Hepatic stellate cell (primary cell): ENCODE measurements at regions not wholly inside any gene's neighbourhood (a gene's known extent, or its start where the extent isn't known, plus 50 kb on each side); places are given as distances from the start of the nearest gene placed in this dataset.

Experiments used
- DNase-seq: peaks from one replicate; pipeline ENCODE4 v3.0.0; 2011; ENCODE audit warnings: low spot score

GRCh38 chrX:42151808-42152207 is 228.5 kb upstream of the CASK start:
- no peak for DNase-seq

GRCh38 chrX:42149765-42150164 is 226.4 kb upstream of the CASK start:
- DNase-seq = no peak

GRCh38 chrX:42149281-42149680 is 225.9 kb upstream of the CASK start:
- DNase-seq = no peak

GRCh38 chrX:42143866-42144592 is 220.7 kb upstream of the CASK start:
- DNase-seq = no peak

GRCh38 chrX:42140320-42140719 is 217.0 kb upstream of the CASK start:
- no peak for DNase-seq

GRCh38 chrX:42135583-42136228 is 212.4 kb upstream of the CASK start:
- DNase-seq = no peak

- no peak for DNase-seq
These were observed 208.5 kb upstream of the CASK start for GRCh38 chrX:42131856-42132255.

- DNase-seq = no peak
These were observed 205.9 kb upstream of the CASK start for GRCh38 chrX:42129022-42129940.

GRCh38 chrX:42128587-42128986 is 205.2 kb upstream of the CASK start:
- DNase-seq = no peak

- no peak for DNase-seq
These were observed 204.7 kb upstream of the CASK start for GRCh38 chrX:42128020-42128419.

GRCh38 chrX:42127563-42127962 is 204.2 kb upstream of the CASK start:
- no peak for DNase-seq

- DNase-seq = no peak
These were observed 200.0 kb upstream of the CASK start for GRCh38 chrX:42123369-42123768.

- no peak for DNase-seq
These were observed 195.7 kb upstream of the CASK start for GRCh38 chrX:42119076-42119475.

- DNase-seq = no peak
These were observed 194.0 kb upstream of the CASK start for GRCh38 chrX:42117318-42117717.

GRCh38 chrX:42109428-42109827 is 186.1 kb upstream of the CASK start:
- DNase-seq = no peak

- DNase-seq = no peak
These were observed 184.4 kb upstream of the CASK start for GRCh38 chrX:42107495-42108488.

GRCh38 chrX:42106556-42106955 is 183.2 kb upstream of the CASK start:
- DNase-seq = no peak

GRCh38 chrX:42102586-42103282 is 179.4 kb upstream of the CASK start:
- DNase-seq = no peak

GRCh38 chrX:42098900-42099299 is 175.5 kb upstream of the CASK start:
- DNase-seq = no peak

GRCh38 chrX:42097486-42097885 is 174.1 kb upstream of the CASK start:
- no peak for DNase-seq
